H1 (cell line): ENCODE measurements at regions not wholly inside any gene's neighbourhood (a gene's known extent, or its start where the extent isn't known, plus 50 kb on each side); places are given as distances from the start of the nearest gene placed in this dataset.

Source experiments
- CTCF ChIA-PET: fragments of 300-600 bp; sonication (Branson Sonifier 250); formaldehyde crosslinking; loops from one replicate; lab custom pipeline; 2021; ENCODE audit not compliant: partially characterized antibody; lab: Charles Lee
- POLR2A ChIA-PET: fragments of 300-600 bp; sonication (Branson Sonifier 250); formaldehyde crosslinking; loops from one replicate; lab custom pipeline; 2021; ENCODE audit warnings: inconsistent platforms; ENCODE audit not compliant: partially characterized antibody; lab: Charles Lee
- DNase-seq, 2 experiments: peaks; one replicate each; pipeline versions ENCODE4 v3.0.0 to v3.0.0-alpha.2; 2010 to 2022; ENCODE audit warnings: low spot score in 2 of 2, low read depth in 1 of 2, mixed read lengths in 1 of 2
- FAIRE-seq: peaks from 2 replicates; lab custom pipeline; 2011; peaks lifted over from hg19 to GRCh38; lab: Jason Lieb, UNC
- H2AFZ ChIP-seq: 2 replicates; pipeline ENCODE4 v1.8.1; 2012; ENCODE audit warnings: low read length, inconsistent platforms
- H2AK5ac ChIP-seq: 2 replicates; pipeline ENCODE4 v1.6.1; 2013; ENCODE audit warnings: low read depth, low read length
- H2BK120ac ChIP-seq: replicated peaks from 2 replicates; pipeline ENCODE3; 2013; ENCODE audit warnings: low read depth, low read length, inconsistent platforms
- H2BK12ac ChIP-seq: 2 replicates; pipeline ENCODE4 v1.6.1; 2013; ENCODE audit warnings: low read depth, low read length
- H2BK15ac ChIP-seq: 2 replicates; pipeline ENCODE4 v1.6.1; 2013; ENCODE audit warnings: low read length
- H2BK20ac ChIP-seq: 2 replicates; pipeline ENCODE4 v1.6.1; 2013; ENCODE audit warnings: low read length
- H2BK5ac ChIP-seq: 2 replicates; pipeline ENCODE4 v1.6.1; 2013; ENCODE audit warnings: low read depth, low read length
- H3K14ac ChIP-seq: 2 replicates; pipeline ENCODE4 v1.6.1; 2013; ENCODE audit warnings: inconsistent platforms; ENCODE audit not compliant: insufficient read length
- H3K18ac ChIP-seq: 2 replicates; pipeline ENCODE4 v1.6.1; 2013; ENCODE audit warnings: low read length; ENCODE audit errors: extremely low read depth
- H3K23ac ChIP-seq: 2 replicates; pipeline ENCODE4 v1.6.1; 2013; ENCODE audit warnings: inconsistent platforms; ENCODE audit not compliant: insufficient read length
- H3K23me2 ChIP-seq: 2 replicates; pipeline ENCODE4 v1.6.1; 2013; ENCODE audit warnings: low read depth, low read length
- H3K27ac ChIP-seq: 2 replicates; pipeline ENCODE4 v1.6.1; 2011; ENCODE audit warnings: low read depth, low read length, inconsistent platforms
- H3K27me3 ChIP-seq, 4 experiments: replicated peaks in 1 of 4; 1 replicate in 1 of 4; 2 replicates in 3 of 4; pipeline versions ENCODE4 v1.6.1 to v1.8.1; 2011 to 2013; ENCODE audit warnings: low read length in 3 of 4, mild to moderate bottlenecking in 3 of 4, inconsistent platforms in 2 of 4, mixed read lengths in 2 of 4, moderate library complexity in 1 of 4; ENCODE audit not compliant: control insufficient read depth in 3 of 4, insufficient read depth in 3 of 4; ENCODE audit errors: extremely low read depth in 1 of 4
- H3K36me3 ChIP-seq, 4 experiments: 2 replicates each; pipeline versions ENCODE4 v1.6.1 to v1.8.1; 2011 to 2013; ENCODE audit warnings: mild to moderate bottlenecking in 4 of 4, low read length in 3 of 4, moderate library complexity in 2 of 4, control low read depth in 1 of 4, inconsistent platforms in 1 of 4; ENCODE audit not compliant: insufficient read depth in 4 of 4, control insufficient read depth in 2 of 4
- H3K4ac ChIP-seq: replicated peaks from 2 replicates; pipeline ENCODE3; 2013; ENCODE audit warnings: low read length, low read depth, mixed read lengths, inconsistent platforms; ENCODE audit not compliant: insufficient read length
- H3K4me1 ChIP-seq, 4 experiments: replicated peaks in 1 of 4; 1 replicate in 1 of 4; 2 replicates in 3 of 4; pipeline versions ENCODE4 v1.6.1 to v1.8.1; 2011 to 2013; ENCODE audit warnings: low read length in 3 of 4, inconsistent platforms in 2 of 4, mixed read lengths in 1 of 4; ENCODE audit not compliant: insufficient read depth in 4 of 4, control insufficient read depth in 3 of 4
- H3K4me2 ChIP-seq, 2 experiments: 2 replicates each; pipeline versions ENCODE4 v1.6.1 to v1.8.1; 2011 to 2013; ENCODE audit warnings: low read depth in 2 of 2, low read length in 2 of 2, control low read depth in 1 of 2, inconsistent platforms in 1 of 2, mild to moderate bottlenecking in 1 of 2; ENCODE audit not compliant: insufficient read depth in 1 of 2
- H3K4me3 ChIP-seq, 4 experiments: fragments of 200-600, 300-600 bp in 1 of 4; sonication (generic), shearing (Covaris generic), sonication (Bioruptor Twin) in 1 of 4; 2 replicates each; pipeline versions ENCODE4 v1.5.1 to v1.8.1; 2011 to 2016; ENCODE audit warnings: low read length in 4 of 4, low read depth in 3 of 4, control low read depth in 2 of 4, inconsistent platforms in 2 of 4, mild to moderate bottlenecking in 2 of 4, mixed read lengths in 1 of 4, moderate library complexity in 1 of 4; ENCODE audit not compliant: insufficient read depth in 2 of 4; ENCODE audit errors: extremely low read depth in 1 of 4
- H3K56ac ChIP-seq: replicated peaks from 2 replicates; pipeline ENCODE3; 2013; ENCODE audit warnings: low read depth, mild to moderate bottlenecking, mixed read lengths, low read length, inconsistent platforms; ENCODE audit not compliant: insufficient read length
- H3K79me1 ChIP-seq: 2 replicates; pipeline ENCODE4 v1.6.1; 2013; ENCODE audit warnings: low read depth, low read length, control low read depth
- H3K79me2 ChIP-seq, 2 experiments: 2 replicates each; pipeline versions ENCODE4 v1.6.1 to v1.8.1; 2012 to 2013; ENCODE audit warnings: low read length in 2 of 2, mild to moderate bottlenecking in 2 of 2, inconsistent platforms in 1 of 2; ENCODE audit not compliant: insufficient read depth in 2 of 2, control insufficient read depth in 1 of 2
- H3K9ac ChIP-seq, 4 experiments: replicated peaks in 1 of 4; 1 replicate in 1 of 4; 2 replicates in 3 of 4; pipeline versions ENCODE4 v1.6.1 to v1.8.1; 2011 to 2013; ENCODE audit warnings: low read depth in 3 of 4, low read length in 3 of 4, control low read depth in 2 of 4, mild to moderate bottlenecking in 2 of 4, moderate library complexity in 2 of 4, inconsistent platforms in 1 of 4; ENCODE audit errors: extremely low read depth in 1 of 4
- H3K9me3 ChIP-seq, 2 experiments: 2 replicates each; pipeline versions ENCODE4 v1.6.1 to v1.8.1; 2012 to 2013; ENCODE audit warnings: mild to moderate bottlenecking in 2 of 2, moderate library complexity in 2 of 2, control low read depth in 1 of 2, inconsistent platforms in 1 of 2, low read depth in 1 of 2, low read length in 1 of 2, mixed read lengths in 1 of 2; ENCODE audit not compliant: insufficient read depth in 2 of 2
- H4K20me1 ChIP-seq, 2 experiments: replicated peaks in 1 of 2; 2 replicates each; pipeline versions ENCODE3 to v1.8.1; 2011 to 2013; ENCODE audit warnings: inconsistent platforms in 2 of 2, low read length in 2 of 2, mild to moderate bottlenecking in 1 of 2; ENCODE audit not compliant: insufficient read depth in 2 of 2, control insufficient read depth in 1 of 2
- H4K5ac ChIP-seq: 2 replicates; pipeline ENCODE4 v1.6.1; 2013; ENCODE audit warnings: low read length, low read depth, mixed read lengths, inconsistent platforms; ENCODE audit not compliant: insufficient read length
- H4K8ac ChIP-seq: 2 replicates; pipeline ENCODE4 v1.8.0; 2013; ENCODE audit warnings: mild to moderate bottlenecking, moderate library complexity, low read length, inconsistent platforms; ENCODE audit not compliant: insufficient read depth; ENCODE audit errors: extremely low read depth
- H4K91ac ChIP-seq: replicated peaks from 2 replicates; pipeline ENCODE3; 2013; ENCODE audit warnings: low read length, mixed read lengths, inconsistent platforms; ENCODE audit not compliant: insufficient read length
- ATF3 ChIP-seq: IDR thresholded peaks from 2 replicates; pipeline ENCODE4 v1.6.1; 2011; ENCODE audit warnings: low read depth, mild to moderate bottlenecking, low read length; ENCODE audit not compliant: insufficient read depth
- BACH1 ChIP-seq: IDR thresholded peaks from 2 replicates; pipeline ENCODE4 v1.6.1; 2012; ENCODE audit warnings: low read length, improper control_type of control experiment
- CBX5 ChIP-seq: fragments of 300-800, 300-1000 bp; sonication (generic); IDR thresholded peaks from 2 replicates; pipeline ENCODE4 v1.7.1; 2016; ENCODE audit warnings: antibody characterized with exemption, low read length, low read depth
- CEBPB ChIP-seq: IDR thresholded peaks from 2 replicates; pipeline ENCODE4 v1.6.1; 2012; ENCODE audit warnings: low read depth, low read length
- CHD1 ChIP-seq: IDR thresholded peaks from 2 replicates; pipeline ENCODE4 v1.6.1; 2012; ENCODE audit warnings: low read depth, low read length, improper control_type of control experiment
- GABPA ChIP-seq: IDR thresholded peaks from 2 replicates; pipeline ENCODE4 v1.6.1; 2011; ENCODE audit warnings: mild to moderate bottlenecking, low read length, moderate library complexity, borderline replicate concordance; ENCODE audit not compliant: insufficient read depth
- HDAC2 ChIP-seq, 2 experiments: fragments of 300-600 bp in 1 of 2; sonication (generic) in 1 of 2; IDR thresholded peaks; 2 replicates each; pipeline ENCODE4 v1.6.1; 2011 to 2012; ENCODE audit warnings: low read depth in 2 of 2, low read length in 2 of 2, mild to moderate bottlenecking in 2 of 2, moderate library complexity in 2 of 2, borderline replicate concordance in 1 of 2, inconsistent platforms in 1 of 2
- HDAC6 ChIP-seq: IDR thresholded peaks from one replicate; pipeline ENCODE4 v1.7.1; 2012; ENCODE audit warnings: low read depth, mild to moderate bottlenecking, inconsistent platforms, low read length, moderate library complexity
- JUN ChIP-seq: IDR thresholded peaks from 2 replicates; pipeline ENCODE4 v1.6.1; 2011; ENCODE audit warnings: low read depth, mild to moderate bottlenecking, improper control_type of control experiment, low read length
- JUND ChIP-seq: IDR thresholded peaks from 2 replicates; pipeline ENCODE4 v1.6.1; 2011; ENCODE audit warnings: mild to moderate bottlenecking, improper control_type of control experiment, low read length
- NRF1 ChIP-seq: IDR thresholded peaks from 2 replicates; pipeline ENCODE4 v1.6.1; 2011; ENCODE audit warnings: mild to moderate bottlenecking, low read depth, low read length, improper control_type of control experiment
- SIX5 ChIP-seq: IDR thresholded peaks from 2 replicates; pipeline ENCODE4 v1.6.1; 2011; ENCODE audit warnings: mild to moderate bottlenecking, low read depth, low read length
- SUZ12 ChIP-seq: fragments of 200-600 bp; sonication (generic); IDR thresholded peaks from 2 replicates; pipeline ENCODE4 v1.6.1; 2012; ENCODE audit warnings: mild to moderate bottlenecking, inconsistent platforms, low read length, moderate library complexity, mixed read lengths
- ZNF274 ChIP-seq: IDR thresholded peaks from 2 replicates; pipeline ENCODE4 v1.7.0; 2012; ENCODE audit warnings: low read length, borderline replicate concordance; ENCODE audit errors: extremely low read depth
- WGBS, 2 experiments: shearing (Covaris generic) in 1 of 2; methylation state at CpG; one replicate each; pipeline versions ENCODE4 v1.1.6 to v1.1.7; 2013 to 2015; ENCODE audit warnings: low lambda C conversion rate in 2 of 2, mixed read lengths in 2 of 2, inconsistent platforms in 1 of 2, low coverage in 1 of 2, missing lambda C conversion rate in 1 of 2; ENCODE audit not compliant: insufficient replicate concordance in 2 of 2, insufficient coverage in 1 of 2, insufficient read length in 1 of 2; ENCODE audit errors: extremely low coverage in 1 of 2, missing lambda C conversion rate in 1 of 2; 5-methylcytosine and 5-hydroxymethylcytosine counted together

GRCh38 chr3:184489268-184489841, 72.2 kb upstream of the EPHB3 start:
- H2AK5ac ChIP-seq, result no peak overlapping the region
- no peaks in the 10 kb centered on the region for H3K9me3 ChIP-seq
- no peak overlapping the region for H3K9ac ChIP-seq
- DNase-seq (no peak), FAIRE-seq (no peak)
- no peaks in the 10 kb centered on the region for H3K79me2 ChIP-seq
- H2BK120ac ChIP-seq, result no peak overlapping the region
- H2BK5ac ChIP-seq, result no peak overlapping the region
- ChIA-PET CTCF (interaction anchor here (1.4 to 4.0 kb wide), 3 partner anchors 11 to 116 kb away, joined by 3 to 19 read pairs (median 14); no protein-coding TSS in a partner anchor), POLR2A (no interaction called here)
- H3K56ac ChIP-seq, result no peak overlapping the region
- no peaks in the 10 kb centered on the region for H3K79me1 ChIP-seq
- H3K18ac ChIP-seq, result no peak overlapping the region
- peaks cover 0 to 5% (median under 1%) of the 10 kb centered on the region in 4 experiments; a peak in 3 of 7 replicates for H3K4me1 ChIP-seq
- H3K4me2 ChIP-seq, result no peak overlapping the region
- no peak overlapping the region for H2BK12ac ChIP-seq
- no peak overlapping the region for H3K23ac ChIP-seq
- H3K27ac ChIP-seq, result no peak overlapping the region
- no peak overlapping the region for H4K91ac ChIP-seq
- peaks cover 3% of the 10 kb centered on the region; the same call in 1 of the 2 replicates for H3K23me2 ChIP-seq
- no peak overlapping the region for H3K4ac ChIP-seq
- no peak overlapping the region for H2BK15ac ChIP-seq
- H3K4me3 ChIP-seq, result no peak overlapping the region
- H4K5ac ChIP-seq, result no peak overlapping the region
- 76% methylated on average over 3 of the region's 3 CpGs; no CpG with 5 or more reads in 1 of the 2 experiments for WGBS, 2 experiments
- no peak overlapping the region for H3K14ac ChIP-seq
- no peak overlapping the region for H2BK20ac ChIP-seq
- peaks cover 2 to 41% (median 35%) of the 10 kb centered on the region in 4 experiments; a peak in 6 of 7 replicates for H3K27me3 ChIP-seq
- H4K8ac ChIP-seq, result no peak overlapping the region
- H2AFZ ChIP-seq, result no peak overlapping the region
- no peaks in the 10 kb centered on the region for H4K20me1 ChIP-seq
- no peaks in the 10 kb centered on the region for H3K36me3 ChIP-seq
- TF ChIP-seq GABPA (no peak), ZNF274 (no peak), JUN (no peak), HDAC6 (no peak), CEBPB (no peak), SUZ12 (no peak), CHD1 (no peak), JUND (no peak), SIX5 (no peak), HDAC2 (IDR thresholded peaks at IDR 0.05; ENCODE audit: borderline replicate concordance in 1 of 2, low read depth in 2 of 2, low read length in 2 of 2) (no peak), NRF1 (no peak), CBX5 (no peak), ATF3 (no peak), BACH1 (no peak)
